Breast epithelium (tissue), 3 donors: ENCODE measurements at regions not wholly inside any gene's neighbourhood (a gene's known extent, or its start where the extent isn't known, plus 50 kb on each side); places are given as distances from the start of the nearest gene placed in this dataset.

Source experiments
- CTCF ChIP-seq, 3 donors: fragments of 450-650 bp; IDR thresholded peaks; one replicate each; pipeline ENCODE4 v1.5.1; 2016 to 2017; ENCODE audit warnings: antibody characterized with exemption in 3 of 3, mild to moderate bottlenecking in 3 of 3, moderate library complexity in 3 of 3
- POLR2A ChIP-seq: fragments of 450-650 bp; IDR thresholded peaks from one replicate; pipeline ENCODE4 v1.6.1; 2016; ENCODE audit warnings: antibody characterized with exemption, mild to moderate bottlenecking, moderate library complexity

DNA sequence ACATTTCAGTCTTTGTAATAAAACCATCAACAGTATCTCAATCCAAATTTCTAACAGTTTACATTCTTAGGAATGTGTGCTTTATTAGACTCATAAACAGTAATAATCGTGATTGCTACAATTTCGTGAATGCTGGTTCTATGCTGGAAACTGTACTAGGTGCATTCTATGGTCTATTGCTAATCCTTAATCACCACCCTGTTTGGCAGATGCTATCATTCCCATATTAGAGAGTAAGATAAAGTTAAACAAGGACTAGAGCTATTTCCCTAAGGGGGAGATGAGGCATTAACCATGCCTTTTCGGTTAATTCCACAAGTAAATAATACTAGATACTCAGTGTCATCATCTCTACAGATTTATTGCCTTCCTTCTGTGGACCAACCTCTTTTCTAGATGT lies 244.0 kb downstream of the PAX3 start:
- TF ChIP-seq POLR2A (no peak), CTCF (IDR thresholded peaks at IDR 0.05) (no peak)
